ENCODE measurements at regions not wholly inside any gene's neighbourhood (a gene's known extent, or its start where the extent isn't known, plus 50 kb on each side); places are given as distances from the start of the nearest gene placed in this dataset.

GRCh38 chr4:29175291-29175690, 1544.9 kb upstream of the PCDH7 start:
- H3K9me3 ChIP-seq (ENCODE audit: control insufficient read depth, insufficient read depth, low read depth, low read length) = no peaks in the 10 kb centered on the region
- TF ChIP-seq SIN3A (IDR thresholded peaks at IDR 0.05; ENCODE audit: borderline replicate concordance, insufficient read depth, low read depth, low read length) (no peak), CTCF (IDR thresholded peaks at IDR 0.05) (no peak), REST (IDR thresholded peaks at IDR 0.05; ENCODE audit: insufficient read depth in 1 of 2, low read depth in 2 of 2, low read length in 1 of 2) (no peak), POLR2AphosphoS5 (IDR thresholded peaks at IDR 0.05; ENCODE audit: low read depth, low read length) (no peak), TCF7L2 (IDR thresholded peaks at IDR 0.05; ENCODE audit: low read depth, low read length) (no peak)
- ATAC-seq (no peak), DNase-seq (ENCODE audit: low read depth, low spot score) (no peak)
- intact Hi-C loops (cut with micrococcal nuclease; ENCODE audit: unreplicated experiment) = no loop called here
- in situ Hi-C loops (cut with HindIII; ENCODE audit: low pct_unique_long_range_greater_than_20kb, low sequenced_read_pairs) = no loop called here
- H3K4me3 ChIP-seq (ENCODE audit: low read depth in 2 of 2, low read length in 2 of 2) = no peak overlapping the region
- no peaks in the 10 kb centered on the region for H3K27me3 ChIP-seq (ENCODE audit: control insufficient read depth, insufficient read depth, low read length)
- ChIA-PET CTCF (no interaction called here), POLR2A (no interaction called here)
- no peaks in the 10 kb centered on the region for H3K4me1 ChIP-seq (ENCODE audit: control insufficient read depth, insufficient read depth, low read length)
- H3K27ac ChIP-seq (ENCODE audit: low read length) = no peak overlapping the region
- no TSS peak for BruUV-seq (replicated peaks)
- no peaks in the 10 kb centered on the region for H3K36me3 ChIP-seq (ENCODE audit: control insufficient read depth, insufficient read depth, low read length)

- ChIA-PET CTCF (no interaction called here), POLR2A (no interaction called here)
- intact Hi-C loops (cut with micrococcal nuclease; ENCODE audit: unreplicated experiment) (no loop called here), in situ Hi-C loops (cut with HindIII; ENCODE audit: low pct_unique_long_range_greater_than_20kb, low sequenced_read_pairs) (no loop called here)
- Histone ChIP-seq H3K9me3 (ENCODE audit: control insufficient read depth, insufficient read depth, low read depth, low read length) (no peaks in the 10 kb centered on the region), H3K27me3 (ENCODE audit: control insufficient read depth, insufficient read depth, low read length) (no peaks in the 10 kb centered on the region), H3K4me1 (ENCODE audit: control insufficient read depth, insufficient read depth, low read length) (no peaks in the 10 kb centered on the region), H3K4me3 (ENCODE audit: low read depth in 2 of 2, low read length in 2 of 2) (no peak overlapping the region), H3K36me3 (ENCODE audit: control insufficient read depth, insufficient read depth, low read length) (no peaks in the 10 kb centered on the region), H3K27ac (ENCODE audit: low read length) (no peak overlapping the region)
- ATAC-seq (no peak), DNase-seq (ENCODE audit: low read depth, low spot score) (no peak)
- TF ChIP-seq SIN3A (IDR thresholded peaks at IDR 0.05; ENCODE audit: borderline replicate concordance, insufficient read depth, low read depth, low read length) (no peak), POLR2AphosphoS5 (IDR thresholded peaks at IDR 0.05; ENCODE audit: low read depth, low read length) (no peak), REST (IDR thresholded peaks at IDR 0.05; ENCODE audit: insufficient read depth in 1 of 2, low read depth in 2 of 2, low read length in 1 of 2) (no peak), CTCF (IDR thresholded peaks at IDR 0.05) (no peak), TCF7L2 (IDR thresholded peaks at IDR 0.05; ENCODE audit: low read depth, low read length) (no peak)
- BruUV-seq (replicated peaks) = no TSS peak
These were observed 1521.1 kb upstream of the PCDH7 start for GRCh38 chr4:29199025-29199424.

Measured in Panc1 (cell line).